AG04449 (cell line): ENCODE measurements at regions not wholly inside any gene's neighbourhood (a gene's known extent, or its start where the extent isn't known, plus 50 kb on each side); places are given as distances from the start of the nearest gene placed in this dataset.

ENCODE experiments used
- CTCF ChIA-PET: fragments of 350-600 bp; formaldehyde crosslinking; extraction: SDS; loops from one replicate; lab custom pipeline; 2021; ENCODE audit warnings: antibody characterized with exemption; lab: Yijun Ruan, JAX
- POLR2A ChIA-PET: fragments of 400-600, 350-600 bp; formaldehyde crosslinking; extraction: SDS; loops from one replicate; lab custom pipeline; 2020; ENCODE audit warnings: antibody characterized with exemption, inconsistent platforms; lab: Yijun Ruan, JAX
- DNase-seq: peaks from one replicate; pipeline ENCODE4 v3.0.0-alpha.2; 2010; ENCODE audit warnings: low read depth, low spot score
- H3K4me3 ChIP-seq: 2 replicates; pipeline ENCODE4 v1.5.1; 2011; ENCODE audit warnings: low read depth, mild to moderate bottlenecking, control low read depth, low read length
- CTCF ChIP-seq: IDR thresholded peaks from one replicate; pipeline ENCODE4 v1.5.1; 2011; ENCODE audit warnings: mild to moderate bottlenecking, moderate library complexity, low read length, control low read depth, inconsistent platforms; ENCODE audit not compliant: insufficient read depth; ENCODE audit errors: missing control alignments

- no peak for DNase-seq
- CTCF ChIA-PET: no interaction called here
- POLR2A ChIA-PET: no interaction called here
- H3K4me3 ChIP-seq: no peak overlapping the region
- TF ChIP-seq CTCF: no peak
These were observed 831.5 kb downstream of the ROBO2 start for GRCh38 chr3:77871436-77871835.

- no peak for TF ChIP-seq CTCF
- DNase-seq: no peak
- no peak overlapping the region for H3K4me3 ChIP-seq
- POLR2A ChIA-PET: no interaction called here
- CTCF ChIA-PET: no interaction called here
These were observed 833.7 kb downstream of the ROBO2 start for GRCh38 chr3:77873598-77873997.

DNA sequence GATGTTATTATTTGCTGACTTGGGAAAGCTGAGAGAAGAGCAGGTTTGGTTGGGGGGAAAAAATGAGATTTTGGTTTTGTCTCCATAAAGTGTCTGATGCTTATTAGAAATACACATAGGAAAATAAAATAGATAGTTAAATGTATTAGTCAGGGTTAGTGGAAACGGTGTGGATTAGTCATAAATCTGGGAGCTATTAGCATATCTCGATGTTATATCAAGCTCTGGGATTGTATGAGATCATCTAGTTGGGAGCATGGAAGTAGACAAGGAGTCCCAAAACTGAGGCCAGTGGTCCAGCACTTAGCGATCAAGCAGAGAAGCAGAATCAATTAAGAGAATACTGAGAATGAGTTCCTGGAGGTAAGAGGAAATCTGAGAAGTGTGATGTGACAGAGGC, 845.5 kb downstream of the ROBO2 start:
- DNase-seq: no peak
- CTCF ChIA-PET: no interaction called here
- POLR2A ChIA-PET: no interaction called here
- H3K4me3 ChIP-seq: no peak overlapping the region
- no peak for TF ChIP-seq CTCF

DNA sequence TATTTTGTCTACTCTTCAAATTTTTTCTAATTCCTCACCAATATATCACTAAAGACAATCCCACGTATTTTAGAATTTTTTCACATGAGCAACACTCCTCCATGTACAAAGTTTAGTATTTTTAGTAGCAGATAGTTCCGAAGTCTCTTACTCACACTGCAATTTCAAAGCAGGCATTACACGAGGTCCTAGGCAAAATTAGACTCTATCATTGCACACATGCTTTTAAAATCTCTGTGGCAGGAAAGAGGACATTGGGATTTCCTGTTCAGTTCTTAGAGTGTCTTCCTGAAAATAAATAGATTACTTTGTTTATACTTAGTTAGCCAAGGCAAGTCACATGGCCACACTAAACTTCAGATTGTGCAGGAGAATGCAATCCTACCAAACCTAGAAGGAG, 847.7 kb downstream of the ROBO2 start:
- no peak overlapping the region for H3K4me3 ChIP-seq
- CTCF ChIA-PET: no interaction called here
- peak; percentile 3 for DNase-seq
- POLR2A ChIA-PET: no interaction called here
- no peak for TF ChIP-seq CTCF

- CTCF ChIA-PET: no interaction called here
- no peak overlapping the region for H3K4me3 ChIP-seq
- DNase-seq: no peak
- TF ChIP-seq CTCF: no peak
- POLR2A ChIA-PET: no interaction called here
These were observed 849.7 kb downstream of the ROBO2 start for GRCh38 chr3:77889616-77890015.

DNA sequence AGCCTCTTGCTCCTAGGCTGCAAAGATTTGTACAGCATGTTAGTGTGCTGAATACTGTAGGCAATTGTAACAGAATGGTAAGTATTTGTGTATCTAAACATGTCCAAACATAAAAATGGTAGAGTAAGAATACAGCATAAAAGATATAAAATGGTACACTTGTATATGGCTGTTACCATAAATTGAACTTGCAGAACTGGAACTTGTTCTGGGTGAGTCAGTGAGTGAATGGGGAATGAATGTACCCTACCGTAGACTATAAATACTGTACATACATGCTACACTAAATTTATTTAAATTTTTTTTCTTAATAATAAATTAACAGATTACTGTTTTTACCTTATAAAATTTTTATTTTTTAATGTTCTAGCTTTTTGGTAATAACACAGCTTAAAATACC, 858.7 kb downstream of the ROBO2 start:
- H3K4me3 ChIP-seq: no peak overlapping the region
- POLR2A ChIA-PET: no interaction called here
- CTCF ChIA-PET: no interaction called here
- TF ChIP-seq CTCF: no peak
- no peak for DNase-seq
